WTC11 (cell line): ENCODE measurements at regions not wholly inside any gene's neighbourhood (a gene's known extent, or its start where the extent isn't known, plus 50 kb on each side); places are given as distances from the start of the nearest gene placed in this dataset.

ENCODE experiments used
- ATAC-seq: fragments of 200-7000 bp; cut with Tn5 transposase; 2 replicates; pipeline ENCODE4 v1.10.0; 2021; ENCODE audit warnings: mild to moderate bottlenecking, moderate library complexity
- CTCF ChIA-PET: fragments of 300-600 bp; sonication (Branson Sonifier 250); formaldehyde crosslinking; loops from one replicate; lab custom pipeline; 2021; ENCODE audit warnings: antibody characterized with exemption; lab: Charles Lee
- POLR2A ChIA-PET: fragments of 350-600 bp; sonication (Branson Sonifier 250); formaldehyde crosslinking; loops from one replicate; lab custom pipeline; 2021; ENCODE audit warnings: antibody characterized with exemption; lab: Charles Lee
- DNase-seq: peaks from one replicate; pipeline ENCODE4 v3.0.0; 2021; ENCODE audit warnings: low spot score
- H3K27ac Mint-ChIP-seq: 2 replicates; pipeline ENCODE4 v1.8.0; 2021; ENCODE audit warnings: mixed read lengths
- H3K27me3 Mint-ChIP-seq: 2 replicates; pipeline ENCODE4 v1.8.0; 2021; ENCODE audit warnings: low read depth, mild to moderate bottlenecking, moderate library complexity, mixed read lengths
- H3K36me3 Mint-ChIP-seq: 2 replicates; pipeline ENCODE4 v1.8.0; 2021; ENCODE audit warnings: mixed read lengths
- H3K4me1 Mint-ChIP-seq: 2 replicates; pipeline ENCODE4 v1.8.0; 2022; ENCODE audit warnings: mixed read lengths
- H3K4me3 Mint-ChIP-seq: 2 replicates; pipeline ENCODE4 v1.8.0; 2021; ENCODE audit warnings: mild to moderate bottlenecking, moderate library complexity, mixed read lengths
- H3K9me3 Mint-ChIP-seq: 2 replicates; pipeline ENCODE4 v1.8.0; 2021; ENCODE audit warnings: mixed read lengths
- AFF4 ChIP-seq: sonication (generic); formaldehyde crosslinking; IDR thresholded peaks from 2 replicates; pipeline ENCODE4 v1.8.1; 2023; ENCODE audit warnings: mild to moderate bottlenecking, missing genetic modification reagents, borderline replicate concordance
- AR ChIP-seq: fragments of 250-450 bp; sonication (Bioruptor Pico); IDR thresholded peaks from 2 replicates; pipeline ENCODE4 v1.9.0; 2021; ENCODE audit warnings: mild to moderate bottlenecking
- CDX4 ChIP-seq: fragments of 250-450 bp; sonication (Bioruptor Pico); IDR thresholded peaks from 2 replicates; pipeline ENCODE4 v1.9.0; 2021; ENCODE audit warnings: moderate library complexity, mild to moderate bottlenecking, inconsistent platforms, borderline replicate concordance
- FOXP4 ChIP-seq: sonication (generic); formaldehyde crosslinking; IDR thresholded peaks from 2 replicates; pipeline ENCODE4 v1.8.0; 2022; ENCODE audit warnings: mild to moderate bottlenecking, missing genetic modification reagents
- GTF2I ChIP-seq: fragments of 250-450 bp; sonication (Bioruptor Pico); conservative IDR thresholded peaks from 2 replicates; pipeline ENCODE4 v1.4.0; 2021; ENCODE audit warnings: mild to moderate bottlenecking
- HMGA2 ChIP-seq: fragments of 250-450 bp; sonication (Bioruptor Pico); IDR thresholded peaks from 2 replicates; pipeline ENCODE4 v1.4.0; 2021; ENCODE audit warnings: mild to moderate bottlenecking, moderate library complexity
- JAZF1 ChIP-seq: fragments of 250-450 bp; sonication (Bioruptor Pico); IDR thresholded peaks from 2 replicates; pipeline ENCODE4 v1.9.0; 2021; ENCODE audit warnings: moderate library complexity, mild to moderate bottlenecking, inconsistent platforms
- MXD4 ChIP-seq: fragments of 250-450 bp; sonication (Bioruptor Pico); IDR thresholded peaks from 2 replicates; pipeline ENCODE4 v1.8.0; 2021; ENCODE audit warnings: mild to moderate bottlenecking, moderate library complexity, borderline replicate concordance
- NFATC4 ChIP-seq: fragments of 250-450 bp; sonication (Bioruptor Pico); IDR thresholded peaks from 2 replicates; pipeline ENCODE4 v1.9.0; 2021; ENCODE audit warnings: mild to moderate bottlenecking
- NFYB ChIP-seq: sonication (generic); formaldehyde crosslinking; conservative IDR thresholded peaks from 2 replicates; pipeline ENCODE4 v1.8.0; 2022; ENCODE audit warnings: low read depth, missing genetic modification reagents
- NR2C2 ChIP-seq: sonication (generic); formaldehyde crosslinking; IDR thresholded peaks from 2 replicates; pipeline ENCODE4 v1.8.0; 2022; ENCODE audit warnings: mild to moderate bottlenecking, missing genetic modification reagents
- SMAD3 ChIP-seq: sonication (generic); formaldehyde crosslinking; IDR thresholded peaks from 2 replicates; pipeline ENCODE4 v1.8.0; 2022; ENCODE audit warnings: missing genetic modification reagents, mild to moderate bottlenecking, borderline replicate concordance
- SOX15 ChIP-seq: fragments of 250-450 bp; sonication (Bioruptor Pico); IDR thresholded peaks from 2 replicates; pipeline ENCODE4 v1.9.0; 2021; ENCODE audit warnings: mild to moderate bottlenecking
- ZBTB21 ChIP-seq: sonication (generic); formaldehyde crosslinking; IDR thresholded peaks from 2 replicates; pipeline ENCODE4 v1.8.1; 2023; ENCODE audit warnings: mild to moderate bottlenecking, missing genetic modification reagents, borderline replicate concordance
- ZNF281 ChIP-seq: sonication (generic); formaldehyde crosslinking; IDR thresholded peaks from 2 replicates; pipeline ENCODE4 v1.8.0; 2023; ENCODE audit warnings: mild to moderate bottlenecking, missing genetic modification reagents
- ZNF416 ChIP-seq: fragments of 250-450 bp; sonication (Bioruptor Pico); IDR thresholded peaks from 2 replicates; pipeline ENCODE4 v1.9.0; 2021; ENCODE audit warnings: mild to moderate bottlenecking, inconsistent platforms
- ZNF532 ChIP-seq: fragments of 250-450 bp; sonication (Bioruptor Pico); IDR thresholded peaks from 2 replicates; pipeline ENCODE4 v1.9.0; 2021; ENCODE audit warnings: mild to moderate bottlenecking, borderline replicate concordance

GRCh38 chr5:90056911-90057705 is 352.4 kb downstream of the CETN3 start (continued):
- TF ChIP-seq AFF4 = no peak
- TF ChIP-seq, all 79 proteins: peak for 0

GRCh38 chr5:90055831-90056328 is 353.7 kb downstream of the CETN3 start:
- Mint-ChIP-seq H3K9me3 (no peaks in the 10 kb centered on the region), H3K4me3 (no peak overlapping the region), H3K27ac (peak overlapping the region; percentile 75; the same call in 1 of the 2 replicates), H3K27me3 (no peaks in the 10 kb centered on the region), H3K36me3 (0 out of 2 replicates have a peak, but pooled peaks cover 5% of the 10 kb centered on the region), H3K4me1 (peaks cover 22% of the 10 kb centered on the region)
- DNase-seq (no peak), ATAC-seq (peak; percentile 62)
- TF ChIP-seq ZNF281 = no peak
- no peak for TF ChIP-seq MXD4 (CRISPR knock-in tag)
- no peak for TF ChIP-seq JAZF1 (CRISPR knock-in tag)
- TF ChIP-seq ZNF416 = no peak
- TF ChIP-seq SOX15 (CRISPR knock-in tag) = no peak
- no peak for TF ChIP-seq ZNF532 (CRISPR knock-in tag)
- TF ChIP-seq GTF2I (CRISPR knock-in tag) = no peak
- no peak for TF ChIP-seq NFYB (CRISPR knock-in tag)
- TF ChIP-seq HMGA2 (CRISPR knock-in tag) = no peak
- no peak for TF ChIP-seq AR (CRISPR knock-in tag)
- TF ChIP-seq CDX4 = no peak
- TF ChIP-seq NFATC4 (CRISPR knock-in tag) = no peak
- TF ChIP-seq SMAD3 (CRISPR knock-in tag) = no peak
- TF ChIP-seq ZBTB21 = no peak
- TF ChIP-seq FOXP4 (CRISPR knock-in tag) = no peak
- no peak for TF ChIP-seq NR2C2
- CTCF ChIA-PET = no interaction called here
- POLR2A ChIA-PET = no interaction called here
